Sigmoid colon (tissue), 6 donors: ENCODE measurements at regions not wholly inside any gene's neighbourhood (a gene's known extent, or its start where the extent isn't known, plus 50 kb on each side); places are given as distances from the start of the nearest gene placed in this dataset.

ENCODE experiments used
- DNase-seq: peaks from one replicate; pipeline ENCODE4 v3.0.0-alpha.2; 2019
- H3K27ac ChIP-seq, 4 donors: fragments of 200-600 bp; sonication (generic); one replicate each; pipeline ENCODE4 v1.5.1; 2016 to 2019; ENCODE audit warnings: mild to moderate bottlenecking in 1 of 4
- H3K27me3 ChIP-seq, 3 donors: fragments of 200-600 bp; sonication (generic); one replicate each; pipeline ENCODE4 v1.5.1; 2019; ENCODE audit warnings: mild to moderate bottlenecking in 1 of 3
- H3K36me3 ChIP-seq, 4 donors: fragments of 200-600 bp; sonication (generic); one replicate each; pipeline ENCODE4 v1.5.1; 2016 to 2019
- H3K4me1 ChIP-seq, 4 donors: fragments of 200-600 bp; sonication (generic); one replicate each; pipeline ENCODE4 v1.5.1; 2017 to 2019
- H3K4me3 ChIP-seq, 4 donors: fragments of 200-600 bp; sonication (generic); one replicate each; pipeline ENCODE4 v1.5.1; 2017 to 2019; ENCODE audit warnings: mild to moderate bottlenecking in 2 of 4, moderate library complexity in 1 of 4
- H3K9me3 ChIP-seq, 4 donors: fragments of 200-600 bp in 3 of 4; sonication (generic) in 3 of 4; one replicate each; pipeline versions ENCODE4 v1.5.1 to v1.6.1; 2013 to 2019
- CTCF ChIP-seq, 4 experiments: fragments of 450-650 bp in 3 of 4; fragments of 200-600 bp in 1 of 4; IDR thresholded peaks; one replicate each; pipeline ENCODE4 v1.5.1; 2016 to 2019; ENCODE audit warnings: antibody characterized with exemption in 4 of 4, mild to moderate bottlenecking in 3 of 4, moderate library complexity in 2 of 4
- EP300 ChIP-seq, 4 donors: sonication (generic); formaldehyde crosslinking; IDR thresholded peaks; one replicate each; pipeline ENCODE4 v1.6.1; 2017; ENCODE audit warnings: antibody characterized with exemption in 4 of 4
- POLR2A ChIP-seq, 2 donors: fragments of 450-650 bp; IDR thresholded peaks; one replicate each; pipeline ENCODE4 v1.6.1; 2016; ENCODE audit warnings: antibody characterized with exemption in 2 of 2, mild to moderate bottlenecking in 2 of 2, moderate library complexity in 2 of 2
- POLR2AphosphoS5 ChIP-seq, 4 donors: sonication (generic); formaldehyde crosslinking; IDR thresholded peaks; one replicate each; pipeline ENCODE4 v1.6.1; 2017; ENCODE audit warnings: antibody characterized with exemption in 4 of 4
- WGBS, 2 donors: extraction: QIAGEN DNeasy Blood & Tissue Kit; methylation state at CpG; one replicate each; pipeline ENCODE4 v1.1.7; 2013; 5-methylcytosine and 5-hydroxymethylcytosine counted together
- intact Hi-C: fragments of 100-400 bp; cut with DNase I; formaldehyde crosslinking; loops from one replicate; pipeline ENCODE4 v1.15.1; 2023
- donor health status: healthy with polysubstance abuse.
- donor health status: healthy.

- no peak overlapping the region for H3K4me3 ChIP-seq
- H3K27ac ChIP-seq: no peak overlapping the region
- no peak for TF ChIP-seq POLR2AphosphoS5 (IDR thresholded peaks at IDR 0.05)
- no peak for TF ChIP-seq CTCF (IDR thresholded peaks at IDR 0.05)
- TF ChIP-seq POLR2A (IDR thresholded peaks at IDR 0.05): no peak
- TF ChIP-seq EP300 (IDR thresholded peaks at IDR 0.05): no peak
- H3K9me3 ChIP-seq: no peaks in the 10 kb centered on the region
- WGBS, 2 donors: 69 to 71% methylated on average over 4 of the region's 4 CpGs
- H3K36me3 ChIP-seq: no peaks in the 10 kb centered on the region
- H3K27me3 ChIP-seq: no peaks in the 10 kb centered on the region
- peaks cover 0 to 10% (median 0%) of the 10 kb centered on the region in 4 donors for H3K4me1 ChIP-seq
- intact Hi-C loops: no loop called here
- no peak for DNase-seq
These were observed 379.3 kb downstream of the SOX11 start for GRCh38 chr2:6071519-6071918.

GRCh38 chr2:6072276-6072675 lies 380.1 kb downstream of the SOX11 start:
- Histone ChIP-seq H3K4me3 (no peak overlapping the region), H3K4me1 (peaks cover 0 to 10% (median 0%) of the 10 kb centered on the region in 4 donors), H3K9me3 (no peaks in the 10 kb centered on the region), H3K27me3 (no peaks in the 10 kb centered on the region), H3K36me3 (no peaks in the 10 kb centered on the region), H3K27ac (no peak overlapping the region)
- TF ChIP-seq POLR2A (IDR thresholded peaks at IDR 0.05) (no peak), CTCF (IDR thresholded peaks at IDR 0.05) (no peak), EP300 (IDR thresholded peaks at IDR 0.05) (no peak), POLR2AphosphoS5 (IDR thresholded peaks at IDR 0.05) (no peak)
- DNase-seq: no peak
- intact Hi-C loops: no loop called here
- 65 to 79% methylated on average over 5 of the region's 5 CpGs for WGBS, 2 donors

- Histone ChIP-seq H3K27ac (no peak overlapping the region), H3K4me1 (peaks cover 0 to 7% (median 0%) of the 10 kb centered on the region in 4 donors), H3K27me3 (no peaks in the 10 kb centered on the region), H3K9me3 (no peaks in the 10 kb centered on the region), H3K36me3 (no peaks in the 10 kb centered on the region), H3K4me3 (no peak overlapping the region)
- 64 to 80% methylated on average over 3 of the region's 3 CpGs for WGBS, 2 donors
- TF ChIP-seq POLR2A (IDR thresholded peaks at IDR 0.05): no peak
- TF ChIP-seq CTCF (IDR thresholded peaks at IDR 0.05): no peak
- no peak for TF ChIP-seq POLR2AphosphoS5 (IDR thresholded peaks at IDR 0.05)
- no peak for TF ChIP-seq EP300 (IDR thresholded peaks at IDR 0.05)
- intact Hi-C loops: no loop called here
- DNase-seq: no peak
These were observed 380.6 kb downstream of the SOX11 start for GRCh38 chr2:6072768-6073167.

GRCh38 chr2:6073191-6074088 lies 381.3 kb downstream of the SOX11 start:
- no peaks in the 10 kb centered on the region for H3K36me3 ChIP-seq
- no peak for DNase-seq
- H3K4me1 ChIP-seq: peaks cover 0 to 2% (median 0%) of the 10 kb centered on the region in 4 donors
- no peak overlapping the region for H3K27ac ChIP-seq
- no peak overlapping the region for H3K4me3 ChIP-seq
- intact Hi-C loops: no loop called here
- WGBS, 2 donors: 60 to 77% methylated on average over 11 of the region's 11 CpGs
- no peaks in the 10 kb centered on the region for H3K9me3 ChIP-seq
- TF ChIP-seq CTCF (IDR thresholded peaks at IDR 0.05) (no peak), EP300 (IDR thresholded peaks at IDR 0.05) (no peak), POLR2AphosphoS5 (IDR thresholded peaks at IDR 0.05) (no peak), POLR2A (IDR thresholded peaks at IDR 0.05) (no peak)
- H3K27me3 ChIP-seq: no peaks in the 10 kb centered on the region
